MM.1S (cell line): ENCODE measurements at regions not wholly inside any gene's neighbourhood (a gene's known extent, or its start where the extent isn't known, plus 50 kb on each side); places are given as distances from the start of the nearest gene placed in this dataset.

Experiments
- DNase-seq: peaks from one replicate; pipeline ENCODE4 v3.0.0-alpha.2; 2015
- H2AFZ ChIP-seq: fragments of 300-600 bp; sonication (generic); 2 replicates; pipeline ENCODE4 v1.6.0; 2016; ENCODE audit warnings: antibody characterized with exemption, low read length
- H3F3A ChIP-seq: fragments of 300-600 bp; sonication (generic); 2 replicates; pipeline ENCODE4 v1.6.1; 2016; ENCODE audit warnings: mild to moderate bottlenecking, antibody characterized with exemption, low read length, moderate library complexity, mixed read lengths; ENCODE audit not compliant: insufficient read depth
- H3K27ac ChIP-seq: fragments of 300-600 bp; sonication (generic); 2 replicates; pipeline ENCODE4 v1.5.1; 2016; ENCODE audit warnings: mild to moderate bottlenecking, low read length
- H3K27me3 ChIP-seq: fragments of 300-600 bp; sonication (generic); replicated peaks from 2 replicates; pipeline ENCODE4 v1.6.0; 2016; ENCODE audit warnings: low read length; ENCODE audit not compliant: insufficient read depth
- H3K36me3 ChIP-seq: fragments of 300-600 bp; sonication (generic); replicated peaks from 2 replicates; pipeline ENCODE4 v1.6.1; 2016; ENCODE audit warnings: mild to moderate bottlenecking, low read length, mixed read lengths; ENCODE audit not compliant: insufficient read depth
- H3K4me1 ChIP-seq: fragments of 300-600 bp; sonication (generic); 2 replicates; pipeline ENCODE4 v1.6.1; 2016; ENCODE audit warnings: low read length, mixed read lengths
- H3K4me2 ChIP-seq: fragments of 300-600 bp; sonication (generic); 2 replicates; pipeline ENCODE4 v1.6.0; 2016; ENCODE audit warnings: low read depth, low read length
- H3K4me3 ChIP-seq: fragments of 300-600 bp; sonication (generic); 2 replicates; pipeline ENCODE4 v1.5.1; 2016; ENCODE audit warnings: low read length, mixed read lengths
- H3K79me2 ChIP-seq: fragments of 300-600 bp; sonication (generic); 2 replicates; pipeline ENCODE4 v1.6.1; 2016; ENCODE audit warnings: mixed run types, low read length, mixed read lengths
- H3K9ac ChIP-seq: fragments of 300-600 bp; sonication (generic); 2 replicates; pipeline ENCODE4 v1.6.1; 2016; ENCODE audit warnings: low read length, mixed read lengths
- H3K9me2 ChIP-seq: fragments of 300-600 bp; sonication (generic); replicated peaks from 2 replicates; pipeline ENCODE4 v1.6.1; 2016; ENCODE audit warnings: mild to moderate bottlenecking, low read length, mixed read lengths; ENCODE audit not compliant: insufficient read depth
- H3K9me3 ChIP-seq: fragments of 300-600 bp; sonication (generic); replicated peaks from 2 replicates; pipeline ENCODE4 v1.6.1; 2016; ENCODE audit warnings: mild to moderate bottlenecking, low read length, mixed read lengths; ENCODE audit not compliant: insufficient read depth
- H4K20me1 ChIP-seq: fragments of 300-600 bp; sonication (generic); 2 replicates; pipeline ENCODE4 v1.6.1; 2016; ENCODE audit warnings: mild to moderate bottlenecking, low read length, moderate library complexity, mixed read lengths; ENCODE audit not compliant: insufficient read depth
- CTCF ChIP-seq: fragments of 300-600 bp; sonication (generic); IDR thresholded peaks from 2 replicates; pipeline ENCODE4 v1.5.1; 2016; ENCODE audit warnings: antibody characterized with exemption, low read length, mixed read lengths
- EZH2 ChIP-seq: fragments of 300-600 bp; sonication (generic); optimal IDR thresholded peaks from 2 replicates; pipeline ENCODE3; 2017; ENCODE audit warnings: low read depth, mild to moderate bottlenecking, antibody characterized with exemption, low read length, mixed read lengths
- EZH2phosphoT487 ChIP-seq: fragments of 300-600 bp; sonication (generic); IDR thresholded peaks from 2 replicates; pipeline ENCODE4 v1.6.1; 2018; ENCODE audit warnings: antibody characterized with exemption, low read length

- Histone ChIP-seq H3K27me3 (no peaks in the 10 kb centered on the region), H3K79me2 (no peaks in the 10 kb centered on the region), H3K36me3 (no peaks in the 10 kb centered on the region), H3K27ac (no peak overlapping the region), H3F3A (no peaks in the 10 kb centered on the region), H2AFZ (no peak overlapping the region), H3K4me2 (no peak overlapping the region), H3K9me2 (no peaks in the 10 kb centered on the region), H3K4me3 (no peak overlapping the region), H3K4me1 (peaks cover 3% of the 10 kb centered on the region; the same call in 1 of the 2 replicates), H3K9me3 (no peaks in the 10 kb centered on the region), H3K9ac (no peak overlapping the region), H4K20me1 (no peaks in the 10 kb centered on the region)
- no peak for TF ChIP-seq EZH2
- TF ChIP-seq CTCF, result no peak
- TF ChIP-seq EZH2phosphoT487, result no peak
- DNase-seq, result no peak
Measured at GRCh38 chr10:121309164-121309563, 289.1 kb downstream of the FGFR2 start.

- no peaks in the 10 kb centered on the region for H3K9me2 ChIP-seq
- H3K36me3 ChIP-seq, result no peaks in the 10 kb centered on the region
- no peaks in the 10 kb centered on the region for H3F3A ChIP-seq
- no peak overlapping the region for H3K9ac ChIP-seq
- H3K79me2 ChIP-seq, result no peaks in the 10 kb centered on the region
- H3K27ac ChIP-seq, result no peak overlapping the region
- H4K20me1 ChIP-seq, result no peaks in the 10 kb centered on the region
- H3K4me1 ChIP-seq, result peaks cover 3% of the 10 kb centered on the region; the same call in 1 of the 2 replicates
- no peak overlapping the region for H3K4me3 ChIP-seq
- H2AFZ ChIP-seq, result no peak overlapping the region
- H3K4me2 ChIP-seq, result no peak overlapping the region
- no peaks in the 10 kb centered on the region for H3K9me3 ChIP-seq
- no peak for TF ChIP-seq CTCF
- TF ChIP-seq EZH2, result no peak
- no peak for TF ChIP-seq EZH2phosphoT487
- peak; percentile 15 for DNase-seq
- no peaks in the 10 kb centered on the region for H3K27me3 ChIP-seq
Measured at GRCh38 chr10:121310151-121310711, 288.0 kb downstream of the FGFR2 start.

GRCh38 chr10:121311812-121312443 lies 286.3 kb downstream of the FGFR2 start:
- Histone ChIP-seq H3K4me1 (peaks cover 3% of the 10 kb centered on the region; the same call in 1 of the 2 replicates), H3K4me3 (no peak overlapping the region), H3K4me2 (no peak overlapping the region), H3K27me3 (no peaks in the 10 kb centered on the region), H3K9me2 (no peaks in the 10 kb centered on the region), H3K9ac (no peak overlapping the region), H3F3A (no peaks in the 10 kb centered on the region), H3K79me2 (no peaks in the 10 kb centered on the region), H4K20me1 (no peaks in the 10 kb centered on the region), H3K27ac (no peak overlapping the region), H3K9me3 (no peaks in the 10 kb centered on the region), H3K36me3 (no peaks in the 10 kb centered on the region), H2AFZ (no peak overlapping the region)
- TF ChIP-seq EZH2phosphoT487, result no peak
- no peak for TF ChIP-seq EZH2
- TF ChIP-seq CTCF, result no peak
- DNase-seq, result no peak
